GM18873 (cell line): ENCODE measurements at regions not wholly inside any gene's neighbourhood (a gene's known extent, or its start where the extent isn't known, plus 50 kb on each side); places are given as distances from the start of the nearest gene placed in this dataset.

Experiments used
- ATAC-seq: cut with Tn5 transposase; IDR thresholded peaks from one replicate; pipeline ENCODE4 v1.9.1; 2021; ENCODE audit warnings: mild to moderate bottlenecking, moderate library complexity, moderate number of reproducible peaks; ENCODE audit not compliant: unreplicated experiment, low FRiP score

- no peak for ATAC-seq
Observed at GRCh38 chr16:63618896-63619485, 1502.9 kb downstream of the CDH11 start.

- no peak for ATAC-seq
Observed at GRCh38 chr16:63617990-63618763, 1503.7 kb downstream of the CDH11 start.

- ATAC-seq = no peak
Observed at GRCh38 chr16:63617047-63617989, 1504.5 kb downstream of the CDH11 start.

- ATAC-seq = no peak
Observed at GRCh38 chr16:63614429-63614828, 1507.4 kb downstream of the CDH11 start.

GRCh38 chr16:63613701-63614100 is 1508.2 kb downstream of the CDH11 start:
- ATAC-seq = no peak

GRCh38 chr16:63612462-63613227 is 1509.2 kb downstream of the CDH11 start:
- no peak for ATAC-seq

- ATAC-seq = no peak
Observed at GRCh38 chr16:63606778-63607177, 1515.1 kb downstream of the CDH11 start.

GRCh38 chr16:63602206-63602927 is 1519.5 kb downstream of the CDH11 start:
- ATAC-seq = no peak

- no peak for ATAC-seq
Observed at GRCh38 chr16:63596716-63597115, 1525.1 kb downstream of the CDH11 start.

- no peak for ATAC-seq
Observed at GRCh38 chr16:63592852-63593251, 1529.0 kb downstream of the CDH11 start.

GRCh38 chr16:63581570-63581969 is 1540.3 kb downstream of the CDH11 start:
- no peak for ATAC-seq

GRCh38 chr16:63578791-63579190 is 1542.6 kb upstream of the CDH8 start:
- no peak for ATAC-seq

GRCh38 chr16:63577891-63578290 is 1541.7 kb upstream of the CDH8 start:
- no peak for ATAC-seq

- ATAC-seq = no peak
Observed at GRCh38 chr16:63575041-63575440, 1538.8 kb upstream of the CDH8 start.

- ATAC-seq = no peak
Observed at GRCh38 chr16:63568164-63568563, 1531.9 kb upstream of the CDH8 start.

- no peak for ATAC-seq
Observed at GRCh38 chr16:63563819-63564505, 1527.7 kb upstream of the CDH8 start.

GRCh38 chr16:63553980-63554379 is 1517.7 kb upstream of the CDH8 start:
- ATAC-seq = no peak

- no peak for ATAC-seq
Observed at GRCh38 chr16:63539276-63539675, 1503.0 kb upstream of the CDH8 start.

- ATAC-seq = no peak
Observed at GRCh38 chr16:63530974-63531373, 1494.7 kb upstream of the CDH8 start.
